GM19463 (cell line): ENCODE measurements at regions not wholly inside any gene's neighbourhood (a gene's known extent, or its start where the extent isn't known, plus 50 kb on each side); places are given as distances from the start of the nearest gene placed in this dataset.

Experiments used
- ATAC-seq: cut with Tn5 transposase; IDR thresholded peaks from one replicate; pipeline ENCODE4 v1.9.1; 2021; ENCODE audit warnings: mild to moderate bottlenecking, moderate library complexity; ENCODE audit not compliant: unreplicated experiment

DNA sequence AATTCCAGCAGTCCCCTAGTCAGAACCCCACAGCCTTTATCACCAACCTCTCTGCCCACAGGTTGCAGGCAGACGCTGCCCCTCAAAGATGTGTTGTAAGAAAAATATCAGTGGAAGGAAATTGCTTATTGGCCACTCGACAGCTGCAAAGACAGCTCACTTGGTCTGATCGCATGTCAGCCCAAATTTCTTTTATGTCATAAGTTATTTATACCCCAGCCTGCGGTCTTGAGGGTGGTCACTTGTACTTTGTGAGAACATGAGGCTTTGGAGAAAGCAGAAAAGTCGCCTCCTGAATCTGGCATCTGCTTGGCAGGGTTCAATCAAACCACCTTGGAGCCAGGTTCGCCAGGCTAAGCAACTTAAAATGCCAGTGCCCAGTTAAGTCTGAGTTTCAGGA is 236.5 kb upstream of the CDH4 start:
- ATAC-seq = no peak

- ATAC-seq = no peak
Observed at GRCh38 chr20:61019322-61019721, 232.7 kb upstream of the CDH4 start.

DNA sequence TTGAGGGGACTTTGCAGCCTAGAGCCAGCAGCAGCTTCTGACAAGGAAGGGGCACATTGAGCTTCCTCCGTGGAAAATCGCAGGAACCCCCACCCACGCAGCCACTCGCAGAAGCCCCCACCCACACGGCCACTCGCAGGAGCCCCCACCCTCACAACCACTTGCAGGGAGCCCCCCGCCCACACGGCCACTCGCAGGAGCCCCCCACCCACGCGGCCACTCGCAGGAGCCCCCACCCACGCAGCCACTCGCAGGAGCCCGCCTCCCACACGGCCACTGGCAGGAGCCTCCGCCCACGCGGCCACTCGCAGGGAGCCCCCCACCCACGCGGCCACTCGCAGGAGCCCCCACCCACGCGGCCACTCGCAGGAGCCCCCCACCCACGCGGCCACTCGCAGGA is 228.4 kb upstream of the CDH4 start:
- ATAC-seq = no peak

DNA sequence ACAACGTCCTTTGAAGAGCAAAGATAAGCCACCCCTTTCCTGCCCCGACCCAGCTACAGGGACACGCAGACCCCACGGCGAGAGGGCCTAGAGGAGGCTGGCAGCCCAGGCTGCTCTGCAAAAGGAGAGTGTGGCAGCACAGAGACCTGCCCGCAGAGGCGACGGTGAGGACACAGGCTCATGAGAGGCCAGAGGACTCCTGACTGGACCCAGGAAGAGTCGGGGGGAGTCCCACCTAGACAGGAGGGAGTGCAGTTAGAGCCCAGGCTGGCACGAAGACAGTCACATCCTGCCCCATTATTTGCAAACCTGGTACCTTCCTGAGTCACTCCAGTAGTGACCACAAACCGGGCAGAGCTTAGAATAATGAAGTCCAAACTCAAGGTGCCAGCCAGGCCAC is 227.7 kb upstream of the CDH4 start:
- ATAC-seq = no peak

DNA sequence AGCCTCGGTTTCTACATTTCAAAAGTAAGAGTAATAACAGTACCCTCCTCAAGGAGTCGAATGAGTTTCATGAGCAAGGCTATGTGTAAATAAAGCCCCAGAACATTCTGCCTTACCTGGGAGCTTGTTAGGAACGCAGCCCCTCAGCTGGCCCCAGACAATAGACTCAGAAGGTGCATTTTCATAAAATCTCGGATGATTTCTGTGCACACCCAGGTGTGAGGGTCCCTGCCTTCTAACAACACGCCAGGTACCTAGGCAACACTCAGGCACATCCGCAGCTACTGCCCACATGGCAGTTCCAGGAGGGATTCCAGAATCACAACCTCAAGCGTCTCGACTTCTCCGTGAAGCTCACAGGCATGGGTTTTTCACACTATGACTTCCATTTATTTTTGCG is 226.5 kb upstream of the CDH4 start:
- ATAC-seq = no peak

DNA sequence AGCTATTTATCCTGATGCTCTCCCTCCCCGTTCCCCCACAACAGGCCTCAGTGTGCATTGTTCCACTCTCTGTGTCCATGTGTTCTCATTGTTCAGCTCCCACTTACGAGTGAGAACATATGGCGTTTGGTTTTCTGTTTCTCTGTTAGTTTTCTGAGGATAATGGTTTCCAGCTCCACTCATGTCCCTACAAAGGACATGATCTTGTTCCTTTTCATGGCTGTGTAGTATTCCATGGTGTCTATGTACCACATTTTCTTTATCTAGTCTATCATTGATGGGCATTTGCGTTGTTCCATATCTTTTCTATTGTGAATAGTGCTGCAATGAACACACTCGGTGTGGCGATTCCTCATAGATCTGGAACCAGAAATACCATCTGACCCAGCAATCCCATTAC is 225.9 kb upstream of the CDH4 start:
- no peak for ATAC-seq

DNA sequence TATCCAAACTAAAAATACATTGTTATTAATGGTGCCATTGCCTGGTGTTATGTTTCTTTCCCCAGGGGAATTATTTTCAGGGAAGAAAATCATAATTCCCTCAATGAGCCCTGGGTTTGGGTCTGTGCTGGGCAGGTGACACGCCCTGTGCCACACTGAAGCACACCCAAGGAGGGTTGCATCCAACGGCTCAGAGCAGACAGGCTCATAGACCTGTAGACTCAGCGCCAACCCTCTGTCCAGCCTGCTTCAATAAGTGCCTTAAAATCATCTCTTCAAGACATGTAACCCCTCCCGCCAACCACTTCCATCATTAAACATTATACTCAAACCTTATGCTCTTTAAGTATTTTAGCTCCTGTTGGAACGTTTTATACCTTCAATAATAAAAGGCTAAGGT is 225.3 kb upstream of the CDH4 start:
- ATAC-seq = no peak

- ATAC-seq = no peak
Observed at GRCh38 chr20:61027218-61027617, 224.8 kb upstream of the CDH4 start.

DNA sequence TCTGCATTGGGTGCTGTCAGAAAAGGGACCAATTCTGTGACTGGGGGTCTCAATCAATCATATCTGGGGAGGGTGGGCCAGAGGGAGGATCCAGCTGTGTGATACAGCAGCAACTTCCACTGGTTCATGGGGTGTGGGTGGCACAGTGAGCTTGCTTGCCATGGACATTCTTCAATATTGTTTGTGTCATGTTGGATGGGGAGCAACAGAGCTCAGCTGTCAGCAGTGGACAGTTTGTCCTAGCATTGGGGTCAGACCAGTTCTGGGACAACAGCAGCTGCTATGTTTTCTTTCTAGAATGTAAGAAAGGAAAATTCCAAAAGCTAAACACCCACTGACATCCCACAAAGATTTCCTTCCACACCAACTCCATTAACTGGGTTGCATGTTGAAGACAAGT is 221.9 kb upstream of the CDH4 start:
- ATAC-seq = no peak

GRCh38 chr20:61031101-61031830 is 220.8 kb upstream of the CDH4 start:
- no peak for ATAC-seq

- ATAC-seq = no peak
Observed at GRCh38 chr20:61037498-61037897, 214.6 kb upstream of the CDH4 start.

DNA sequence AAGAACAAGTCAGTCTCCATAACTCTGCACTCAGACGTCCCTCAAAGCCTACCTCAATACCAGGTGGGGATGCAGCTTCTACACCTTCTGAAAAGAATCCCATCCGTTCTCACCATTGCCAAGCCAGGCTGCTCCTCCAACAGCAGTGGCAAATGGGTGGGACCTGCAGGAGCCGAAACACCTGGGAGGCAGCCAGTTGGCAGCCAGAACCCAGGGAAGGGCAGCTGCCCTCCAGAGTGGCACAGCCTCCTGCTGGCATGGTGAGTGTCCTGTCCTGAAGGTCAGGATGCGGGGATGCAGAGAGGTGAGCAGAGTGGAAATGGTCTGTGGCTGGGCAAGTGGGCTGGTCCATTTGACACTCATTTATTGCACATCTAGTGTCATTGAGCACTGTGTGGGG is 210.6 kb upstream of the CDH4 start:
- no peak for ATAC-seq

- ATAC-seq = no peak
Observed at GRCh38 chr20:61042506-61043385, 209.3 kb upstream of the CDH4 start.

- ATAC-seq = no peak
Observed at GRCh38 chr20:61043681-61044080, 208.4 kb upstream of the CDH4 start.

GRCh38 chr20:61044499-61044898 is 207.6 kb upstream of the CDH4 start:
- no peak for ATAC-seq

- no peak for ATAC-seq
Observed at GRCh38 chr20:61045091-61045490, 207.0 kb upstream of the CDH4 start.

GRCh38 chr20:61045876-61046585 is 206.0 kb upstream of the CDH4 start:
- no peak for ATAC-seq

GRCh38 chr20:61046721-61047351 is 205.2 kb upstream of the CDH4 start:
- no peak for ATAC-seq

DNA sequence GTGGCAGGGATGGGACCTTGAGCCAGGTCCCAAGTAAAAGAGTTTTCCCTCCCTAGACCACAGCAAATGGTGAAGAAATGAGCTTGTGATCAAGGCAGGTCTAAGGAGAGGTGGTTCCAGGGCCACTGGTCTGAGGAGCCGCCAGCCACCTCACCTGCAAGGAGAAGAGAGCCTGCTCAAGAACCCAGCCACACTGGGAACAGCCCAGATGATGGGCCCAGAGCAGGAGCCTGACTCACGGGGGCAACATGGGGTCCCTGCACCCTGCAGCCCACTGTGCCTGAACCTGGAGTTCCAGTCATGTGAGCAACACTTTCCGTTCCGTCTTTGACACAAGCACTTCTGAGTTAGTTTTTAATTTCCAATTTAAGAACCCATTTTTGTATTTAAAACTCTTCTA is 204.5 kb upstream of the CDH4 start:
- no peak for ATAC-seq

DNA sequence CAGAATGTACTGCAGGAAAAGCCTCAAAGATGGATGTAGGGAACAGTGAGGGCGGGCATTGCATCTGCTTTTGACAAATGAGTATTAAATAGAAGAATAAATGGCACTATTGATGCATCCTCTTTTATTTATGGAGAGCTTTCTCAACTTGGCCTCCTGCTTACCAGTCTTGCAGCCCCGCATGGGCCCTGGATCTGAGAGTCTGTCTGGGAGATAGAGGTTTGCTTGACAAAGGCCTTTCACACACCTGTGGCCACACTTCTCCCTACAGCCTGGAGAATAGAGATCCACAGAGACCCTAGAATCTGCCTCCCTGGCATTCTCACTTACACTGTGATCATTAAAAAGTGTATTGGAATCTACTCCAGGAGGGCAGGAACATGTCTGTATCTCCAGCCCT is 203.8 kb upstream of the CDH4 start:
- ATAC-seq = no peak

DNA sequence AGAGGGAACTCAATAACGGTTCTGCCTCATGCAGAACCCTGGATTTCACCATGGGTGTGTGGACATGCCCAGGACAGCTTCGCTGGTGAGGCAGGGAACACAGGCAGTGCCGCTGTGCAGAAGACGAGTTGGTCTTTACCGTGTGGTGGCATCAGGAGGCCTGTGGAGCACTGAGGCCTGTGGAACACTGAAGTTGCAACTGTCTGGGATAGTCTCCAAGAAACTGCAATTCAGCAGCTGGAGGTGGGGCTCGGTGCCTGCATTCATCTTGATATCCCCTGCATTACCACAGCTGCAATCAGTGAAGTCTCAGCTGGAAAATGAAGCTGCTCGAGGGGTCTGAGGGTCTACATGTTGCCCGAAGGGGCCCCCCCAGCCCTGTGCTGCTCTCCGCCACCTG is 202.4 kb upstream of the CDH4 start:
- ATAC-seq = no peak
